ENCODE measurements at regions not wholly inside any gene's neighbourhood (a gene's known extent, or its start where the extent isn't known, plus 50 kb on each side); places are given as distances from the start of the nearest gene placed in this dataset.

DNA sequence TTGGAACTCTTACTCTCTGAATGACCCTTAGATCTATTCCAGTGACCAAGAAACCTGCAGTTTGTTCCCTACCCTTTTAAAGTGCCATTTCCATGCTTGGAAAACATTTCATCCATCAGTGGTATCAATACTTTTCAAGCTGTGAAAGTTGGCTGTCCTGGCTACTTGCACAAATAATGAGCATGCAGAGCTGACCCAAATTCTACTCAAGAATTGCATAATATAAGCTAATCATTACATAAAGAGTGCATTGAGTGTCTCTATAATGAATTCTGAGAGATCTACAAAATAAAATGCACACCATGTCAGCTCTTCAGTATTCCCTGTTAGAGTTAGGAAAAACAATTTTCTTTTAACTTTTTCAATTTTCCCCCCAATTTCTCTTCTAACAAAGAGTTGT is 181.3 kb upstream of the HS3ST5 start:
- TF ChIP-seq CTCF (IDR thresholded peaks at IDR 0.05) (no peak), EZH2phosphoT487 (IDR thresholded peaks at IDR 0.05) (no peak)

Measured in neural progenitor cell (in vitro differentiated cells).